ENCODE measurements at regions not wholly inside any gene's neighbourhood (a gene's known extent, or its start where the extent isn't known, plus 50 kb on each side); places are given as distances from the start of the nearest gene placed in this dataset.
A peak's percentile ranks its signal among the peaks of the same experiment; 100 is the strongest.
"Not testable (repeated sequence)": the region's sequence is repeated elsewhere in the genome, so short reads cannot be mapped to it uniquely, and the experiment has no call there.

DNA sequence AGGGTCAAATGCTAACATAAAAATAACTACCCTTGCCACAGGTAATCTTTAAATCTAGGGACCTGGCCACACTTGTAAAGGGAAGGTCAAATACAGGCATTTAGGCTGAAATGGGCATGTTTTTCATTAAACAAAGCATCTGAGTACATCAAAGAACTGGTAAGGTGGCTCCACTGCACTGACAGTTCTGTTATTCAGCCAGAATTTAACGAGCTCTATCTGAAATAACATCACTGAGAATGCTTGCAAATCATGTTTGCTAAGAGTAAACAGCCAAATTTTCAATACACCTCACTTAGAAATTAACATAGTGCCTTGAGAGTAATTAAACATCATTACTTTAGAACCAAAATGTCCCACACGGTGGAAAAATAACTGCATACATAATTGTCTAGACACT, 118.9 kb downstream of the MTHFS start:
- Mint-ChIP-seq H3K27ac (no peak overlapping the region), H3K9me3 (peaks cover 15% of the 10 kb centered on the region), H3K4me3 (no peak overlapping the region), H3K4me1 (peaks cover 6% of the 10 kb centered on the region), H3K36me3 (peaks cover 14% of the 10 kb centered on the region), H3K27me3 (peaks cover 47% of the 10 kb centered on the region)
- no peak for ATAC-seq

DNA sequence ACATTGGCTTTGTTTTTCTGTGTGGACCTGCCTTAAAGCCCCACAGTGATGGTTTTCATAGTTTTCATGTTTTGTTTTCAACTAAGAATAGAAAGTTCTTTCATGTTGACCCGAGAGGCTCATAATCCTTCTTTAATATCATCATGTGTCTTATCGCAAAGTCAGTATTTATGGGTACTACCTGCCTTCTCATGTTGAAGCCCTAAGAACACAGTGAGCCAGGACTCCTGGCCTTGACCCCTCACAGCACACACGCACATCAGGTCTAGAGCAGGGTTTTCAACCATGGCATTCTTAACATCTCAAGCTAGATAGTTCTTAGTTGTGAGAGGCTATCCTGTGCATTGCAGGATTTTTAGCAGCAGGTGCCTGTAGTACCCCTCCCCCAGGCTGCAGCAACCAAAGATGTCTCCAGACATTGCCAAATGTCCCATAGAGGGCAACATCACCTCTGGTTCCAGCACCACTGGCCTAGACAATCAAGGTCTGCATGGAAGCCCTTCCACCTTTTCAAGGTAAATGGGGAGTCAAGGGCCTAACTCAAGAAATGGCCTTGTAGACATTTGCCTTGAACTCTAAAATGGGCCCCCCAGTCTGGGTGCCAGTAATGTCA, 118.3 kb downstream of the MTHFS start:
- Mint-ChIP-seq H3K4me1 (peaks cover 6% of the 10 kb centered on the region), H3K27ac (no peak overlapping the region), H3K9me3 (peaks cover 19% of the 10 kb centered on the region), H3K36me3 (peaks cover 18% of the 10 kb centered on the region), H3K27me3 (peaks cover 48% of the 10 kb centered on the region), H3K4me3 (no peak overlapping the region)
- no peak for ATAC-seq

DNA sequence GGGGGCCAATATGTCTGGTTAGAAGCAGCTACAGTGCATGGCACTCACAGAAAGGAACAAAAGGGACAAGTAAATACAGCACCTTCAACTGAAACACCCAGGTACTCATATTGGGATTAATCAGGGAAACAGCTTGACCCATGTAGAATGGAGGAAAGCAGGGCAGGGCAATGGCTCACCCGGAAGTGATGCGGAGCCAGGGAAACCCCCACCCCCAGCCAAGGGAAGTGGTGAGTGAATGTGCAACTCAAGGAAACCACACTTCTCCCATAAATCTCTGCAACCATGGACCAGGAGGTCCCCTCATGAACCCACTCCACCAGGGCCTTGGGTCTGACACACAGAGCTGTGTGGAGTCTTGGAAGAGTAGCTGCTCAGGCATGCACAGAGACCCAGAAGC, 117.1 kb downstream of the MTHFS start:
- Mint-ChIP-seq H3K4me3 (no peak overlapping the region), H3K36me3 (peaks cover 18% of the 10 kb centered on the region), H3K4me1 (peaks cover 6% of the 10 kb centered on the region), H3K9me3 (peaks cover 19% of the 10 kb centered on the region), H3K27me3 (peaks cover 52% of the 10 kb centered on the region), H3K27ac (no peak overlapping the region)
- ATAC-seq, result peak; percentile 20

DNA sequence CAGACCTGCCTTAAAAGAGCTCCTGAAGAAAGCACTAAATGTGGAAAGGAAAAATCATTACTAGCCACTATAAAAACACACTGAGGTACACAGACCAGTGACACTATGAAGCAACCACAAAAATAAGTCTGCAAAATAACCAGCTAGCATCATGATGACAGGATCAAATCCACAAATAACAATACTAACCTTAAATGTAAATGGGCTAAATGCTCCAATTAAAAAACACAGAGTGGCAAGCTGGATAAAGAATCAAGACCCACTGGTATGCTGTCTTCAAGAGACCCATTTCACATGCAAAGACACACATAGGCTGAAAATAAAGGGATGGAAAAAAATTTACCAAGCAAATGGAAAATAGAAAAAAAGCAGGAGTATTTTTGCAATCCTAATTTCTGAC, 114.5 kb downstream of the MTHFS start:
- not testable (repeated sequence) for ATAC-seq, H3K27ac Mint-ChIP-seq, H3K4me3 Mint-ChIP-seq, H3K4me1 Mint-ChIP-seq
- Mint-ChIP-seq H3K27me3 (peaks cover 55% of the 10 kb centered on the region), H3K9me3 (peaks cover 18% of the 10 kb centered on the region), H3K36me3 (peaks cover 18% of the 10 kb centered on the region)

Measured in stimulated activated memory B cell treated with anti-CD40 and anti-IgM and Interleukin-4, amounts not matched to agents 10 μg/mL and 1 μg/mL and 100 μg/mL, for 72 hours (primary cell).